SHP77 treated with DMSO at 0.1 percent for 48 hours (cell line): ENCODE measurements at regions not wholly inside any gene's neighbourhood (a gene's known extent, or its start where the extent isn't known, plus 50 kb on each side); places are given as distances from the start of the nearest gene placed in this dataset.
"Not testable (repeated sequence)": the region's sequence is repeated elsewhere in the genome, so short reads cannot be mapped to it uniquely, and the experiment has no call there.

Source experiments
- DNase-seq: peaks from one replicate; lab custom pipeline; 2025; lab: John Stamatoyannopoulos, UW

GRCh38 chr3:64437131-64437530 is 211.9 kb upstream of the PRICKLE2 start:
- DNase-seq, result no peak

GRCh38 chr3:64435023-64435422 is 209.8 kb upstream of the PRICKLE2 start:
- not testable (repeated sequence) for DNase-seq

GRCh38 chr3:64432870-64433269 is 207.6 kb upstream of the PRICKLE2 start:
- no peak for DNase-seq

GRCh38 chr3:64431526-64432091 is 206.3 kb upstream of the PRICKLE2 start:
- no peak for DNase-seq

GRCh38 chr3:64427671-64428070 is 202.4 kb upstream of the PRICKLE2 start:
- DNase-seq, result no peak

- DNase-seq, result no peak
Measured at GRCh38 chr3:64426551-64426950, 201.3 kb upstream of the PRICKLE2 start.

- no peak for DNase-seq
Measured at GRCh38 chr3:64422932-64423331, 197.7 kb upstream of the PRICKLE2 start.

- no peak for DNase-seq
Measured at GRCh38 chr3:64422192-64422591, 196.9 kb upstream of the PRICKLE2 start.

- DNase-seq, result no peak
Measured at GRCh38 chr3:64417816-64418215, 192.6 kb upstream of the PRICKLE2 start.

- no peak for DNase-seq
Measured at GRCh38 chr3:64414043-64414442, 188.8 kb upstream of the PRICKLE2 start.

- no peak for DNase-seq
Measured at GRCh38 chr3:64411101-64411500, 185.8 kb upstream of the PRICKLE2 start.

GRCh38 chr3:64410226-64410625 is 185.0 kb upstream of the PRICKLE2 start:
- DNase-seq, result no peak

- no peak for DNase-seq
Measured at GRCh38 chr3:64408770-64409169, 183.5 kb upstream of the PRICKLE2 start.

GRCh38 chr3:64406271-64406670 is 181.0 kb upstream of the PRICKLE2 start:
- DNase-seq, result no peak

GRCh38 chr3:64405211-64405835 is 180.1 kb upstream of the PRICKLE2 start:
- DNase-seq, result no peak

- no peak for DNase-seq
Measured at GRCh38 chr3:64400706-64401105, 175.4 kb upstream of the PRICKLE2 start.

GRCh38 chr3:64399205-64399800 is 174.0 kb upstream of the PRICKLE2 start:
- DNase-seq, result no peak

GRCh38 chr3:64398476-64398875 is 173.2 kb upstream of the PRICKLE2 start:
- no peak for DNase-seq

- DNase-seq, result no peak
Measured at GRCh38 chr3:64398006-64398405, 172.7 kb upstream of the PRICKLE2 start.

GRCh38 chr3:64397573-64397972 is 172.3 kb upstream of the PRICKLE2 start:
- no peak for DNase-seq

GRCh38 chr3:64395490-64395889 is 170.2 kb upstream of the PRICKLE2 start:
- no peak for DNase-seq

- no peak for DNase-seq
Measured at GRCh38 chr3:64393193-64393592, 167.9 kb upstream of the PRICKLE2 start.

GRCh38 chr3:64392001-64392400 is 166.7 kb upstream of the PRICKLE2 start:
- DNase-seq, result no peak

GRCh38 chr3:64390893-64391292 is 165.6 kb upstream of the PRICKLE2 start:
- no peak for DNase-seq
